K562 (cell line): ENCODE measurements at regions not wholly inside any gene's neighbourhood (a gene's known extent, or its start where the extent isn't known, plus 50 kb on each side); places are given as distances from the start of the nearest gene placed in this dataset.

ENCODE experiments used
- ATAC-seq: fragments of 200-7000 bp; cut with Tn5 transposase; 3 replicates; pipeline ENCODE4 v1.9.1; 2020; ENCODE audit warnings: moderate library complexity
- BruUV-seq: library from RNA; stranded (reverse); fragments of 400-500 nt; replicated peaks from 2 replicates; lab custom pipeline; 2021; lab: Mats Ljungman, UMichigan
- CTCF ChIA-PET: fragments of 300-600 bp; formaldehyde crosslinking; extraction: SDS; loops from one replicate; lab custom pipeline; 2021; ENCODE audit warnings: low intra/inter-chr PET ratio; lab: Yijun Ruan, JAX
- POLR2A ChIA-PET: fragments of 300-600, 350-650 bp; sonication (Branson Sonifier 250); formaldehyde crosslinking; extraction: SDS; loops from one replicate; lab custom pipeline; 2021; ENCODE audit warnings: antibody characterized with exemption, inconsistent platforms; lab: Yijun Ruan, JAX
- DNase-seq, 4 experiments: peaks; one replicate each; pipeline versions ENCODE4 v3.0.0 to v3.0.0-alpha.2; 2011 to 2018; ENCODE audit warnings: low spot score in 3 of 4, mixed read lengths in 3 of 4; ENCODE audit errors: extremely low read depth in 1 of 4
- FAIRE-seq: peaks from 2 replicates; lab custom pipeline; 2011; peaks lifted over from hg19 to GRCh38; lab: Jason Lieb, UNC
- H2AFZ ChIP-seq: 2 replicates; pipeline ENCODE4 v1.6.0; 2011; ENCODE audit warnings: low read depth, low read length, control low read depth, inconsistent platforms
- H3K27ac ChIP-seq: fragments of 200-600 bp; 3 replicates; pipeline ENCODE4 v1.8.0; 2011; ENCODE audit warnings: low read depth, mild to moderate bottlenecking, control low read depth, inconsistent platforms, low read length, moderate library complexity, mixed read lengths; ENCODE audit errors: extremely low read depth
- H3K27me3 ChIP-seq, 2 experiments: fragments of 300-600 bp in 1 of 2; 2 replicates in 1 of 2; 3 replicates in 1 of 2; pipeline versions ENCODE4 v1.6.0 to v1.8.0; 2011; ENCODE audit warnings: inconsistent platforms in 2 of 2, low read length in 2 of 2, mild to moderate bottlenecking in 1 of 2, mixed read lengths in 1 of 2, moderate library complexity in 1 of 2; ENCODE audit not compliant: control insufficient read depth in 2 of 2, insufficient read depth in 2 of 2
- H3K36me3 ChIP-seq: fragments of 300-600 bp; 3 replicates; pipeline ENCODE4 v1.8.0; 2011; ENCODE audit warnings: mild to moderate bottlenecking, low read length, inconsistent platforms; ENCODE audit not compliant: control insufficient read depth, insufficient read depth
- H3K4me1 ChIP-seq, 2 experiments: fragments of 200-600 bp in 1 of 2; replicated peaks in 1 of 2; 2 replicates in 1 of 2; 3 replicates in 1 of 2; pipeline versions ENCODE4 v1.5.1 to v1.8.0; 2011; ENCODE audit warnings: inconsistent platforms in 2 of 2, low read length in 2 of 2, mild to moderate bottlenecking in 1 of 2, mixed read lengths in 1 of 2, moderate library complexity in 1 of 2; ENCODE audit not compliant: control insufficient read depth in 2 of 2, insufficient read depth in 2 of 2
- H3K4me2 ChIP-seq: 2 replicates; pipeline ENCODE4 v1.6.1; 2011; ENCODE audit warnings: low read length, control low read depth, inconsistent platforms, mixed read lengths; ENCODE audit not compliant: insufficient read depth
- H3K4me3 ChIP-seq: fragments of 200-600 bp; sonication (generic), shearing (Covaris generic); 2 replicates; pipeline ENCODE4 v1.5.1; 2016; ENCODE audit warnings: control low read depth, inconsistent platforms
- H3K79me2 ChIP-seq: fragments of 200-600 bp; 3 replicates; pipeline ENCODE4 v1.8.0; 2011; ENCODE audit warnings: low read length, inconsistent platforms; ENCODE audit not compliant: control insufficient read depth, insufficient read depth
- H3K9ac ChIP-seq, 2 experiments: 2 replicates each; pipeline versions ENCODE4 v1.6.0 to v1.6.1; 2011; ENCODE audit warnings: low read depth in 2 of 2, low read length in 2 of 2, control low read depth in 1 of 2, inconsistent platforms in 1 of 2, mild to moderate bottlenecking in 1 of 2, mixed read lengths in 1 of 2; ENCODE audit not compliant: insufficient read depth in 1 of 2
- H3K9me1 ChIP-seq: one replicate; pipeline ENCODE4 v1.6.0; 2011; ENCODE audit warnings: inconsistent platforms, mild to moderate bottlenecking, low read length, moderate library complexity; ENCODE audit not compliant: control insufficient read depth, insufficient read depth
- H3K9me3 ChIP-seq: replicated peaks from 2 replicates; pipeline ENCODE4 v1.5.1; 2011; ENCODE audit warnings: low read depth, low read length, inconsistent platforms; ENCODE audit not compliant: control insufficient read depth, insufficient read depth
- H4K20me1 ChIP-seq: replicated peaks from 2 replicates; pipeline ENCODE4 v1.6.1; 2011; ENCODE audit warnings: low read length, inconsistent platforms, mixed read lengths; ENCODE audit not compliant: control insufficient read depth, insufficient read depth
- ATF7 ChIP-seq: fragments of 450-650 bp; IDR thresholded peaks from 2 replicates; pipeline ENCODE4 v1.7.1; 2014; ENCODE audit warnings: mild to moderate bottlenecking, moderate library complexity
- CTBP1 ChIP-seq: fragments of 450-650 bp; IDR thresholded peaks from 2 replicates; pipeline ENCODE4 v1.6.1; 2016; ENCODE audit warnings: borderline replicate concordance
- EP300 ChIP-seq: IDR thresholded peaks from 2 replicates; pipeline ENCODE4 v1.6.1; 2012; ENCODE audit warnings: low read length, improper control_type of control experiment
- ETV5 ChIP-seq: sonication (generic); formaldehyde crosslinking; IDR thresholded peaks from 2 replicates; pipeline ENCODE4 v1.4.0; 2020; ENCODE audit warnings: low read depth, mild to moderate bottlenecking, missing genetic modification reagents
- ID3 ChIP-seq, 2 experiments: fragments of 250-450 bp in 1 of 2; fragments of 450-650 bp in 1 of 2; sonication (Bioruptor Pico) in 1 of 2; IDR thresholded peaks; 2 replicates each; pipeline versions ENCODE4 v1.6.1 to v1.8.0; 2016 to 2021; ENCODE audit warnings: mild to moderate bottlenecking in 2 of 2, moderate library complexity in 2 of 2, missing compliant biosample characterization in 1 of 2, missing genetic modification characterization in 1 of 2
- IFI16 ChIP-seq: fragments of 250-450 bp; sonication (Bioruptor Pico); IDR thresholded peaks from 2 replicates; pipeline ENCODE4 v2.1.2; 2022; ENCODE audit warnings: mild to moderate bottlenecking, inconsistent platforms
- ILF3 ChIP-seq: fragments of 450-650 bp; IDR thresholded peaks from 2 replicates; pipeline ENCODE4 v1.6.1; 2018; ENCODE audit warnings: antibody characterized with exemption, mild to moderate bottlenecking, moderate library complexity, borderline replicate concordance
- KLF10 ChIP-seq: fragments of 250-450 bp; sonication (Bioruptor Pico); IDR thresholded peaks from 2 replicates; pipeline ENCODE4 v1.6.1; 2021; ENCODE audit warnings: matching md5 sums
- LEF1 ChIP-seq: fragments of 450-650 bp; IDR thresholded peaks from 2 replicates; pipeline ENCODE4 v1.6.1; 2016; ENCODE audit warnings: mild to moderate bottlenecking
- NCOA6 ChIP-seq: fragments of 450-650 bp; IDR thresholded peaks from 2 replicates; pipeline ENCODE4 v1.6.1; 2017; ENCODE audit warnings: mild to moderate bottlenecking
- NEUROD1 ChIP-seq: fragments of 150-350 bp; IDR thresholded peaks from 2 replicates; pipeline ENCODE4 v1.6.1; 2014; ENCODE audit warnings: borderline replicate concordance, low read length, low read depth; ENCODE audit not compliant: partially characterized antibody
- PYGO2 ChIP-seq: fragments of 450-650 bp; IDR thresholded peaks from 2 replicates; pipeline ENCODE4 v1.6.1; 2016; ENCODE audit warnings: mild to moderate bottlenecking, missing genetic modification characterization, moderate library complexity, missing compliant biosample characterization
- RAD21 ChIP-seq, 2 experiments: fragments of 250-450 bp in 1 of 2; fragments of 450-650 bp in 1 of 2; sonication (Bioruptor Pico) in 1 of 2; formaldehyde crosslinking in 1 of 2; IDR thresholded peaks in 1 of 2; conservative IDR thresholded peaks in 1 of 2; 2 replicates each; pipeline versions ENCODE4 v1.4.0 to v1.8.0; 2020 to 2022; ENCODE audit warnings: mild to moderate bottlenecking in 2 of 2, moderate library complexity in 1 of 2
- RHOXF2B ChIP-seq: fragments of 250-450 bp; sonication (Bioruptor Pico); conservative IDR thresholded peaks from 2 replicates; pipeline ENCODE4 v1.5.1; 2021
- SIN3B ChIP-seq: fragments of 450-650 bp; IDR thresholded peaks from 2 replicates; pipeline ENCODE4 v1.6.1; 2017; ENCODE audit warnings: low read depth, mild to moderate bottlenecking, moderate library complexity
- SRSF9 ChIP-seq: fragments of 200-400 bp; formaldehyde crosslinking; IDR thresholded peaks from 2 replicates; pipeline ENCODE4 v1.6.1; 2017; ENCODE audit warnings: low read depth, low read length, borderline replicate concordance
- TAF1 ChIP-seq: IDR thresholded peaks from 2 replicates; pipeline ENCODE4 v1.6.1; 2011; ENCODE audit warnings: mild to moderate bottlenecking, low read length, moderate library complexity; ENCODE audit not compliant: insufficient read depth, control insufficient read depth, severe bottlenecking; ENCODE audit errors: extremely low read depth
- TFE3 ChIP-seq: fragments of 450-650 bp; formaldehyde crosslinking; IDR thresholded peaks from 2 replicates; pipeline ENCODE4 v1.4.0; 2020; ENCODE audit warnings: mild to moderate bottlenecking, mixed read lengths
- ZNF232 ChIP-seq: sonication (generic); formaldehyde crosslinking; IDR thresholded peaks from 2 replicates; pipeline ENCODE4 v1.8.0; 2022; ENCODE audit warnings: mild to moderate bottlenecking, missing genetic modification reagents
- ZNF354B ChIP-seq: fragments of 250-450 bp; sonication (Bioruptor Pico); IDR thresholded peaks from 2 replicates; pipeline ENCODE4 v1.4.0; 2020
- ZNF77 ChIP-seq: fragments of 250-450 bp; sonication (Bioruptor Pico); IDR thresholded peaks from 2 replicates; pipeline ENCODE4 v1.5.0; 2020
- WGBS: fragments of 100-300 bp; shearing (Covaris generic); methylation state at CpG from one replicate; pipeline ENCODE4 v1.1.6; 2016; ENCODE audit warnings: low coverage, mixed read lengths; ENCODE audit not compliant: insufficient coverage; ENCODE audit errors: missing lambda C conversion rate; 5-methylcytosine and 5-hydroxymethylcytosine counted together
- in situ Hi-C: fragments of 300-500 bp; cut with MboI; formaldehyde crosslinking; loops from 4 replicates; pipeline ENCODE4 v1.15.0; 2018; ENCODE audit warnings: inconsistent platforms, mixed read lengths
- intact Hi-C: fragments of 100-400 bp; cut with micrococcal nuclease; formaldehyde crosslinking; loops from 2 replicates; pipeline ENCODE4 v1.14.2; 2022
- TF ChIP-seq, protein P1 (sequence below), 2 experiments: fragments of 450-650 bp in 1 of 2; sonication (generic) in 1 of 2; formaldehyde crosslinking; conservative IDR thresholded peaks; 2 replicates each; pipeline versions ENCODE4 v1.4.0 to v1.8.1; 2020 to 2022; ENCODE audit warnings: mild to moderate bottlenecking in 1 of 2, missing genetic modification reagents in 1 of 2

GRCh38 chr9:119662329-119662728, 293.1 kb upstream of the BRINP1 start (continued):
- no peak for TF ChIP-seq NEUROD1
- no peak for TF ChIP-seq ILF3
- TF ChIP-seq ZNF77 = no peak
- TF ChIP-seq CTBP1 = no peak
- no peak for TF ChIP-seq LEF1
- TF ChIP-seq SRSF9 = no peak
- TF ChIP-seq, all 486 proteins: peak for 0

DNA sequence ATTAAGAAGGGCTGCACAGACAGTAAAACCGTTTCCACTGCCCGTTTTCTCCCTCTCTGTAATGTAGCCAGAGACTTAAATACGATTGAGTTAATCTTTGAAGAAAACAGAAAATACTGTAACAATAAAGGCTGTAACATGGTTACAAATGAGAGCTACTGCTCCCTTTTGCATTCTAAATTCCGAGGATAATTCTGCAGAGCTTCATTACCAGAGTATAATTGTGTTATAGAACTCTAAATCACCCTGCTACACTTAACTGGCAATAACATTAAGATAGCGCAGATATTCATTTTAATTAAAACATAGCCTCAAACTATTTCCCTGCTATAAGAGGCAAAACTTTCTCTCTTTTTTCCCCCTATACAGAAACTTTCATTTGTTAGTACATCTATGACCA, 283.7 kb upstream of the BRINP1 start:
- DNase-seq (no peak), FAIRE-seq (no peak), ATAC-seq (no peak)
- POLR2A ChIA-PET = no interaction called here
- H3K27me3 ChIP-seq = no peaks in the 10 kb centered on the region
- H3K9me1 ChIP-seq = no peaks in the 10 kb centered on the region
- TF ChIP-seq ID3 (CRISPR knock-in tag; IDR thresholded peaks at IDR 0.05) (no peak), ID3 (tag; IDR thresholded peaks at IDR 0.05) (no peak), ATF7 (no peak), CTBP1 (no peak), TFE3 (CRISPR knock-in tag) (no peak), PYGO2 (tag) (no peak), ETV5 (no peak), KLF10 (no peak), RAD21 (CRISPR knock-in tag; conservative IDR thresholded peaks at IDR 0.05 in 1 of 2, IDR thresholded peaks at IDR 0.05 in 1 of 2) (no peak), SIN3B (no peak), RHOXF2B (CRISPR knock-in tag) (no peak), ZNF354B (no peak), EP300 (no peak), TAF1 (no peak), IFI16 (no peak), NCOA6 (no peak), ZNF232 (no peak)
- TF ChIP-seq, protein P1, sequence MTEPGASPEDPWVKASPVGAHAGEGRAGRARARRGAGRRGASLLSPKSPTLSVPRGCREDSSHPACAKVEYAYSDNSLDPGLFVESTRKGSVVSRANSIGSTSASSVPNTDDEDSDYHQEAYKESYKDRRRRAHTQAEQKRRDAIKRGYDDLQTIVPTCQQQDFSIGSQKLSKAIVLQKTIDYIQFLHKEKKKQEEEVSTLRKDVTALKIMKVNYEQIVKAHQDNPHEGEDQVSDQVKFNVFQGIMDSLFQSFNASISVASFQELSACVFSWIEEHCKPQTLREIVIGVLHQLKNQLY (CRISPR knock-in tag; conservative IDR thresholded peaks at IDR 0.05) = no peak
- H3K27ac ChIP-seq = no peak overlapping the region
- 0% methylated on average over 5 of the region's 5 CpGs for WGBS
- in situ Hi-C loops (no loop called here), intact Hi-C loops (no loop called here)
- no peak overlapping the region for H3K4me2 ChIP-seq
- no peak overlapping the region for H2AFZ ChIP-seq
- H3K4me1 ChIP-seq = no peaks in the 10 kb centered on the region
- H3K9me3 ChIP-seq = no peaks in the 10 kb centered on the region
- no peaks in the 10 kb centered on the region for H3K79me2 ChIP-seq
- no peak overlapping the region for H3K9ac ChIP-seq
- no peak overlapping the region for H3K4me3 ChIP-seq
- CTCF ChIA-PET = no interaction called here
- no peaks in the 10 kb centered on the region for H4K20me1 ChIP-seq
- BruUV-seq = no TSS peak
- no peaks in the 10 kb centered on the region for H3K36me3 ChIP-seq
